Natural killer cell treated with Interleukin-12 subunit alpha and Interleukin-12 subunit beta and Interleukin-15 and Interleukin-18, amount 100 ng/mL, for 72 hours (primary cell): ENCODE measurements at regions not wholly inside any gene's neighbourhood (a gene's known extent, or its start where the extent isn't known, plus 50 kb on each side); places are given as distances from the start of the nearest gene placed in this dataset.
"Not testable (repeated sequence)": the region's sequence is repeated elsewhere in the genome, so short reads cannot be mapped to it uniquely, and the experiment has no call there.

Experiments used
- ATAC-seq, 2 donors: fragments of 150-1000 bp; cut with Tn5 transposase in 1 of 2; sonication (Bioruptor Pico), chemical (Tn5 transposase) in 1 of 2; 2 replicates each; pipeline ENCODE4 v1.10.0; 2021
- DNase-seq: peaks from one replicate; pipeline ENCODE4 v3.0.0; 2022; ENCODE audit warnings: low spot score
- H3K27ac Mint-ChIP-seq, 2 donors: 1 replicate in 1 of 2; 2 replicates in 1 of 2; pipeline ENCODE4 v1.8.0; 2022; ENCODE audit warnings: mixed read lengths in 2 of 2, mild to moderate bottlenecking in 1 of 2, moderate library complexity in 1 of 2
- H3K27me3 Mint-ChIP-seq, 2 donors: 1 replicate in 1 of 2; 2 replicates in 1 of 2; pipeline ENCODE4 v1.8.0; 2022; ENCODE audit warnings: mixed read lengths in 2 of 2
- H3K36me3 Mint-ChIP-seq: one replicate; pipeline ENCODE4 v1.8.0; 2022; ENCODE audit warnings: mixed read lengths
- H3K4me1 Mint-ChIP-seq, 2 donors: 1 replicate in 1 of 2; 2 replicates in 1 of 2; pipeline ENCODE4 v1.8.0; 2022; ENCODE audit warnings: low read depth in 2 of 2, mixed read lengths in 2 of 2, mild to moderate bottlenecking in 1 of 2
- H3K4me3 Mint-ChIP-seq: one replicate; pipeline ENCODE4 v1.8.0; 2022; ENCODE audit warnings: mixed read lengths
- H3K9me3 Mint-ChIP-seq: 2 replicates; pipeline ENCODE4 v1.8.0; 2022; ENCODE audit warnings: mixed read lengths

DNA sequence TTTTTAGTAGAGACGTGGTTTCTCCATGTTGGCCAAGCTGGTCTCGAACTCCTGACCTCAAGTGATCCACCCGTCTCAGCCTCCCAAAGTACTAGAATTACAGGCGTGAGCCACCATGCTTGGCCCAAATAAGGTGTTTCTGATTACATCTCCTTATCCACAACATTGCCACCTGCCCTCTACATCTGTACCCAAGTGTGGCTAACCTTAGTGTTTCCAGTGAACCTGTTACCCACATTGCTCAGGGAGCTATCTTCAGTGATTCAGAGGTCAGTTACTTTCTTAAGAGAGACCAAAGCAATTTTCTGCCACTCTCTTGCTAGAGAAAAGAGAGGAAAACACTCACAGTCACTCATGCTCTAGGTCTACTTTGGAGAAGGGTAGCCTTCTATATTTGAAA is 115.0 kb upstream of the SLC39A10 start:
- DNase-seq (no peak), ATAC-seq (peak; percentile 42 to 50)
- Mint-ChIP-seq H3K27me3 (peaks cover 0 to 7% of the 10 kb centered on the region in 2 donors), H3K36me3 (peaks cover 41% of the 10 kb centered on the region), H3K4me1 (peaks cover 43 to 65% of the 10 kb centered on the region in 2 donors), H3K4me3 (peak overlapping the region; percentile 57), H3K9me3 (peaks cover 2% of the 10 kb centered on the region), H3K27ac (peak overlapping the region; percentile 81 to 86)

DNA sequence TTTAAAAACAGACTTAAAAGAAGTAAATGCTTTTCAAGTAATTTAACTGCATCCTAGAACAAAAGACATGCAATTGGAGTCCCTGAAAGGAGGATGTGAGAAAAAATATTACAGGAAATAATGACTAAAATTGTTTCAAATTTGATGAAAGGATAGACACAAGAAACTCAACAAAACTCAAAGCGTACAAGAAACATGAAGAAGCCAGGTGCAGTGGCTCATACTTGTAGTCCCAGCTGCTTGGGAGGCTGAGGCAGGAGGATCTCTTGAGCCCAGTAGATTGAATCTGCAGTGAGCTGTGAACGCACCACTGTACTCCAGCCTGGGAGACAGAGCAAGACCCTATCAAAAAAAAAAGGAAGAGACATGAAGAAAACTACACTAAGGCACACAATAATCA is 118.1 kb upstream of the SLC39A10 start:
- Mint-ChIP-seq H3K9me3 (peaks cover 2% of the 10 kb centered on the region), H3K36me3 (peaks cover 33% of the 10 kb centered on the region), H3K27ac (peak overlapping the region; percentile 83 to 98), H3K4me3 (peak overlapping the region; percentile 49), H3K4me1 (peaks cover 67 to 88% of the 10 kb centered on the region in 2 donors), H3K27me3 (peaks cover 0 to 10% of the 10 kb centered on the region in 2 donors)
- DNase-seq, result no peak
- ATAC-seq, result no peak

DNA sequence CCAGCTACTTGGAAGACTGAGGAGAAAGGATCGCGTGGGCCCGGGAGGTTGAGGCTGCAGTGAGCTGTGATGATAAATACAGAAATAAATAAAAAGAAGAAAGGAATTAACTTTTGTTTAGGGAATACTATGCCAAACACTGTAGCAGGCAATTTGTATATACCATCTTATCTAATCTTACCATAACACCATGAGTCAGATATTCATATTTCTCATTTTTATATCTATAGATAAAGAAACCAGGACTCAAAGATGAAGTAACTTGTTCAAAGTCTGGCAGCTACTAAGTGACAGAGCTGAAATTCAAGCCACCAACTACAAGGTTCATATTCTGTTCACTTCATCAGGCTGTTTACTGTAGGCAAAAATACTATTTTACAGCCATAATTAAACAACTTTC is 119.2 kb upstream of the SLC39A10 start:
- H3K4me3 Mint-ChIP-seq, result peak overlapping the region; percentile 85
- ATAC-seq (no peak), DNase-seq (no peak)
- H3K4me1 Mint-ChIP-seq, result peaks cover 71 to 86% of the 10 kb centered on the region in 2 donors
- H3K27ac Mint-ChIP-seq, result peak overlapping the region; percentile 98
- peaks cover 2% of the 10 kb centered on the region for H3K9me3 Mint-ChIP-seq
- H3K27me3 Mint-ChIP-seq, result peaks cover 0 to 10% of the 10 kb centered on the region in 2 donors
- peaks cover 29% of the 10 kb centered on the region for H3K36me3 Mint-ChIP-seq

DNA sequence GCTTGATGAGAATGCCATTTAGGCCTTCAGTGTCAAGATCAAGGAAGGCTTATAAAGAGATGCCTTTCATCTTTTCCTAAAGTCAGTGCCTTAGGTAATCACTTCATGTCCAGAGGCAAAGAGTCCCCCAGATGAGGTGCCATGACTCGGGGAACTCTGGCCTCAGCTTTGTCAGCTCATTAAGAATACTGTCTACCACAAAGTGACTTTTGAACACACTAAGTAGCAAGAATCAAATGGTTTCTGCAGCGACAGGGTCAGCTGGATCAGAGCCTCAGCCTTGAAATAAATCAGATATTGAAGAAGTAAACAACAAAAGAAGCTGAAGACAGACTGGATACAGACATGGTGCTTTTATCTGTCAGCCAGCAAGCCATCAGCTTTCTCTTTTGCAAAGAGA is 120.1 kb upstream of the SLC39A10 start:
- no peak for DNase-seq
- no peaks in the 10 kb centered on the region for H3K9me3 Mint-ChIP-seq
- H3K4me1 Mint-ChIP-seq, result peaks cover 73 to 89% of the 10 kb centered on the region in 2 donors
- no peak for ATAC-seq
- H3K36me3 Mint-ChIP-seq, result peaks cover 25% of the 10 kb centered on the region
- H3K27me3 Mint-ChIP-seq, result peaks cover 0 to 10% of the 10 kb centered on the region in 2 donors
- peak overlapping the region; percentile 98 for H3K27ac Mint-ChIP-seq
- H3K4me3 Mint-ChIP-seq, result peak overlapping the region; percentile 85

DNA sequence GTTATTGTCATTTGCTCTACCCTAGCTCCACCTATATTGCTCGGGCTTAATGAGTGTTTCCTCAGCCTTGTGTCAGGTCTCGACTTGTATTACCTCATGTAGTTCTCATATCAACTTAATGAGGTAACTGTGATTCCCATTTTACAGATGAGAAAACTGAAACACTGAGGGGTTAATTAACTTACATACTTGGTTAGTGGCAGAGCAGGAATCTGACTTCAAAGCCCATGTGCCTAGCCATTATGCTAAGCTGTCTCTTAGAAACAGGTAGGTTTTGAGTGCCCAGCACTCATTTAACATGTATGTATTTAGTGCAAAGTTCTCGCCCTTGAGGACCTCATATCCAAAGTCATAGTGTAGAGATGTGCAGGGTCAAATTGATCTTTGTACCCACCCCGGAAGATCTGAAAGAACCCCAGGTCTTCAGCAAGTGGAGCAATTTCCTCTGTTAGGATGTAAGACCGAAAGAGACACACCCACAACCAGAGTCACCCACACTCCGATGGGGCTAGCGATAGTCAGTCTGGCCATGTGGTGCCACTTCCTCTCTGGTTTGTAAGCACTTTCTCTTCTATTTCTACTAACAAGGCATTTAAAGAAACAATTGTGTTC is 121.0 kb upstream of the SLC39A10 start:
- ATAC-seq (peak; percentile 88 to 94), DNase-seq (peak; percentile 91)
- Mint-ChIP-seq H3K4me3 (peak overlapping the region; percentile 85), H3K27me3 (peaks cover 0 to 10% of the 10 kb centered on the region in 2 donors), H3K36me3 (peaks cover 19% of the 10 kb centered on the region), H3K4me1 (peaks cover 76 to 91% of the 10 kb centered on the region in 2 donors), H3K9me3 (peaks cover 3% of the 10 kb centered on the region), H3K27ac (peak overlapping the region; percentile 98)

DNA sequence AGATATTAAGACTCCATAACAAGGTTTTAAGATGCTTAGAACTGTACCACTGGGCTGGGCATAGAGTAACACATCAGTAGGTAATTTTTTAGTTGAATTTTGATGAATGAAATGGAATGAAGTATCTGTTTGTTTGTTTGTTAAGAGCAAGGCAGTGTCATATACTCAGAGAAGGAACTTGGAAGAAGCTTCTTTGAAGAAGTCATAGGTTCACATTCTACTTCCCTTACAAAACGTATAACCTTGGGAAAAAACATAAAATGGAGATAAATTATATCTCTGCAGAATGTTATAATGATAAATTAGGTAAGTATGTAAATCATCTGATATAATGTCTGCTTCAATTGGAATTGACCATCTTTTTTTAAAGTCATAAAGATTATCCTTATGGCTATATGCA is 122.1 kb upstream of the SLC39A10 start:
- Mint-ChIP-seq H3K9me3 (peaks cover 3% of the 10 kb centered on the region), H3K27me3 (peaks cover 0 to 10% of the 10 kb centered on the region in 2 donors), H3K36me3 (peaks cover 20% of the 10 kb centered on the region), H3K4me1 (peaks cover 71 to 87% of the 10 kb centered on the region in 2 donors), H3K4me3 (peak overlapping the region; percentile 85), H3K27ac (peak overlapping the region; percentile 98)
- ATAC-seq (no peak), DNase-seq (no peak)

DNA sequence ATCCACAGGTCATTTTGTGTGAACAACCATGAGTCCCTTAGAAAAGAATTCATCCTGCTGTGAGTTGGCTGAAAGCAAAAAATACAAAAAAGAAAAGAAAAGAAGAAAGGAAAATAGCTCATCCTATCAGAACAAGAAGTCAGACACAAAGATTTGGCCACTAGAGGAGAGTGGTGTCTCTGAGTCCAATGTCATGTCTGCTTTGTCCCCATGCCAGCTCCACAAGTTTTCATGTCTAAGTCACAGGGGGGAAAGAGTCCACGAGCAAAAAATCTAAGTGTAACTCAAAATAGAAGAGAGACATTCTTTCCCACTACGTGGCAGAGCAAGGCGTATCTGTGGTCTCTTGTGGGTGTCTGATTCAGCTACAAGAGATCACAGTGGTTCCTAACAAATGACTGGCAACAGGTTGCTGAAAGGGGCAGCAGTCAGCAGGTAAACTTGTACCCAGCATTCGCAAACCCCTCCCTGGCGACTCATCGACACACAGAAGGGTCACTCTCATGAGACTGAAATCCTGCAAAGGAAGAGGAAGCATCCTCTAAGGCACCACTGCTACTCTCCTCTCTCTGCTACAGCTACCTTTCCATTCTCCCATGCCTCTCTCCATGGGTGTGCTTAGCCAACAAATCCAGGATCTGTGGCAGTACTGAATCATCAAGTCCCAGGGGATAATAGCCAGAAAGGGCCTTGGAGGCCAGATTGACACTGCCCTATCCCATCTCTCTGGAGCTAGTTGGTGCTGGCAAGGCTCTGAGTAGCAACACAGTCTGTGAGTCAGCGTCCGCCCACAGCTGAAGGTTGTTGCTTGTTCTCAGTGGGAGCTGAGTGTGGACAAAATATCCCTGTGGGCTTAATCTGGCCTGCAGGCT is 123.0 kb upstream of the SLC39A10 start:
- H3K4me3 Mint-ChIP-seq, result peak overlapping the region; percentile 85
- peak; percentile 75 for DNase-seq
- peak overlapping the region; percentile 98 for H3K27ac Mint-ChIP-seq
- H3K9me3 Mint-ChIP-seq, result peaks cover 3% of the 10 kb centered on the region
- H3K4me1 Mint-ChIP-seq, result peaks cover 71 to 84% of the 10 kb centered on the region in 2 donors
- peaks cover 0 to 8% of the 10 kb centered on the region in 2 donors for H3K27me3 Mint-ChIP-seq
- peaks cover 20% of the 10 kb centered on the region for H3K36me3 Mint-ChIP-seq
- ATAC-seq, result peak; percentile 72

DNA sequence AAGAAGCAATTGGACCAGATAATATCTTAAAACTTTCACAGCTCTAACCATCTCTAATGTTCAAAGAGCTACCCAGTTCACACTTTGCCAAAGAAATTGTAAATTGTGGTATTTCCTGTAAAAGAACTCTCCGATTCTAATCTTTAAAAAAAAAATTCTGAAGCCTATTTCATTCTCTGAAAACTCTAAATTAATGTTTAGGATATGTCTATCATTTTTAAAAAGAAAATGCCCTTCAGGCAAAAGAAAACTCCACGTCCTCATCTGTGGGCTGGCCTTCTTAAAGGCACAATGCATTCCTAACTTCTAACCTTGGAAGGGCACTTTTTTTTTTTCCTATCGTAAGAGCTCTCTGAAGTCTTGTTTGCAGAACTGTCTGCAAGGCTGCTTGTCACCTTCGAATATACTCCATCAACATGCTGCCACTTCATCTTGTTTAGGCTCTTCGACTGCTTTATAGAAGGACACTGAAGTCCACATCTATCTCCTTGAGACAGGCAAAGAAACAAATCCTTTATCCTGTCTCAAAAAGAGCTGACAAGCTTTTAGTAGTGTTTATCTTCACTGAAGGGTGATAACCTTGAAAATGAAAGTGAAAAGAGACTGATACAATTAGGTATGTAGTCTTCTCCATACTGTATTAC is 124.3 kb upstream of the SLC39A10 start:
- Mint-ChIP-seq H3K9me3 (peaks cover 3% of the 10 kb centered on the region), H3K4me3 (peak overlapping the region; percentile 85), H3K27me3 (peaks cover 0 to 3% of the 10 kb centered on the region in 2 donors), H3K4me1 (peaks cover 63 to 72% of the 10 kb centered on the region in 2 donors), H3K36me3 (peaks cover 10% of the 10 kb centered on the region), H3K27ac (peak overlapping the region; percentile 98)
- ATAC-seq (peak in 1 of 2 donors; percentile 18), DNase-seq (no peak)

DNA sequence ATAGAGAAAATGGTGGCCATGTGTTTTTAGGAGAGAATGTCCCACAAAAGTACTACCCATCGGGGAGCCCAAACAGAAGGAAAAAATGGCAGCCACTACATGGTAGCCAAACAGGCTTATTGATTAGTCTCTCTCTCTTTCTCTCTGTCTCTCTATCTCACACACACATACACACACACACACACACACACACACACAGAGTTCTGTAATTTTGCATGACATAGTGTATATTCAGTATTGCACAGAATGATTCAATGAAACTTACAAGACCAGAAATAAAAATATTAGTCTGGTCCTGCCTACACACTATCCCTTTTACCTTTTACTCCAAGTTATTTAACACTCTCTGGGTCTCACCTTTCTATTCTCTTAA is 124.8 kb upstream of the SLC39A10 start:
- peak overlapping the region; percentile 98 for H3K27ac Mint-ChIP-seq
- peaks cover 0 to 3% of the 10 kb centered on the region in 2 donors for H3K27me3 Mint-ChIP-seq
- H3K9me3 Mint-ChIP-seq, result peaks cover 3% of the 10 kb centered on the region
- H3K4me1 Mint-ChIP-seq, result peaks cover 60 to 67% of the 10 kb centered on the region in 2 donors
- H3K36me3 Mint-ChIP-seq, result peaks cover 10% of the 10 kb centered on the region
- no peak for DNase-seq
- peak overlapping the region; percentile 85 for H3K4me3 Mint-ChIP-seq
- no peak for ATAC-seq

DNA sequence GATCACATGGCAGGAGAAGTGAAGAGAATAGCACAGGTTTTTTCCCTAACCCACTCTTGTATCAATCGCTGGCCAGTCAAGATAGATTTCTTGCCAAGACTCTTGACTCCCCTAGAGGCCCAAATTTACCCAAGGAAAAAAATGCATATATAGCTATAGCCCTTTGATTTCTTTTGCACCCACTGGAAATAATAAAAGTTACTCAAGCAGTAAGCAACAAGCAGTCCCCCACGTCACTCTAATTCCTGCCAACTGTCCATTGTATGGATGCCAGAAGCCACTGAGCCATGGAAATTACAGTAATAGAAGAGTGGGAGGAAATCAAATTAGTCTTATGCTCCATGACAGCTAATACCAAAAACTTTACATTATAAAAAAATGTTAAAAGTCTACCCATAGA is 125.3 kb upstream of the SLC39A10 start:
- H3K27ac Mint-ChIP-seq, result peak overlapping the region; percentile 98
- ATAC-seq, result no peak
- H3K4me3 Mint-ChIP-seq, result peak overlapping the region; percentile 85
- peaks cover 55 to 62% of the 10 kb centered on the region in 2 donors for H3K4me1 Mint-ChIP-seq
- peaks cover 10% of the 10 kb centered on the region for H3K36me3 Mint-ChIP-seq
- H3K27me3 Mint-ChIP-seq, result peaks cover 0 to under 1% of the 10 kb centered on the region in 2 donors
- peaks cover 3% of the 10 kb centered on the region for H3K9me3 Mint-ChIP-seq
- no peak for DNase-seq

DNA sequence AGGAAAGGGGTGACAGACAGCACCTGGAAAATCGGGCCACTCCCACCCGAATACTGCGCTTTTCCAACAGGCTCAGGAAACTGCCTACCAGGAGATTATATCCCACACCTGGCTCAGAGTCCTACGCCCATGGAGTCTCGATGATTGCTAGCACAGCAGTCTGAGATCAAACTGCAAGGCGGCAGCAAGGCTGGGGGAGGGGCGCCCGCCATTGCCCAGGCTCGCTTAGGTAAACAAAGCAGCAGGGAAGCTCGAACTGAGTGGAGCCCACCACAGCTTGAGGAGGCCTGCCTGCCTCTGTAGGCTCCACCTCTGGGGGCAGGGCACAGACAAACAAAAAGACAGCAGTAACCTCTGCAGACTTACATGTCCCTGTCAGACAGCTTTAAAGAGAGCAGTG is 133.8 kb upstream of the SLC39A10 start:
- not testable (repeated sequence) for H3K27ac Mint-ChIP-seq, H3K36me3 Mint-ChIP-seq, H3K4me3 Mint-ChIP-seq, ATAC-seq, DNase-seq, H3K27me3 Mint-ChIP-seq, H3K9me3 Mint-ChIP-seq
- peaks cover 4 to 15% of the 10 kb centered on the region in 2 donors for H3K4me1 Mint-ChIP-seq

DNA sequence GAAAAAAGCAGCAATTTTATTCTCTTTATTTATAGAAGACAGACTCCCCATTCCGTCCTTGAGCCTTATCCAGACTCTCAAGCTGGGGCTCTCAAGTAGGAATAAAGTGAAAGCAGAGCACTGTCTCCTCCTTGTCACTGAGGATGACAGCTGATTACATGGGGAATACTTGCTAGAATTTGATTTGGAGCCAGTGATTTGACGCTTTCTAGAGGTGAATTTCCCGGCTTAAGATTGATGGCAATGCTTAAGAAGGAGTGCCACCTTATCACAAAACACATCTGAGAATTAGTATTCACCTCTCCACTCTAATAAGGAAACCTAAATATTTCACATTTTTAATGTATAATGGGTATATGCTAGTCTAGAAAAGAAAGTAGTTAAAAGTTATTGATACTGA is 135.4 kb upstream of the SLC39A10 start:
- Mint-ChIP-seq H3K4me1 (peaks cover 4 to 15% of the 10 kb centered on the region in 2 donors), H3K36me3 (peaks cover 10% of the 10 kb centered on the region), H3K4me3 (no peak overlapping the region), H3K27ac (no peak overlapping the region), H3K27me3 (no peaks in the 10 kb centered on the region), H3K9me3 (peaks cover 4% of the 10 kb centered on the region)
- DNase-seq (no peak), ATAC-seq (no peak)

DNA sequence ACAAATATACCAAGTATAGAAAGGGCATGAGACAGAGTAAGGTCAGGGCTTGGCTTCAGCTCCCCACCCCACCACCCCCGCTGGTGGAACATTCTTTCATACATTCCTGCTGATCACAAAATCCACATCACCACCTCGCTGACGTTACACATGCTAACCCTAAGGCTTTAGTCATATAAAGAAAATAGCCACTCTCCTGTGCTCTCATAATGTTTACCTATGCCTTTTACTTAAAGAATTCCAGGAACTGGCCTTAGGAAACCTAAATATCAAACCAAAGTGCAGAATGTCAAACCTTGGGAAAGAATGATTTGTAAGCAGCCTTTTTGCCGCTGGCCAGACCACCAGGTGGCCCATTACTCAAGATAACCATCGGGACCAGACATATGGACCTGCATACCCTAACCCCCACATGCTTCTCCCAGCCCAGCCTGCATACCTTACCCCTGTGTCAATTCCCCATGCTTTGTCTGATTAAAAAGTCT is 136.3 kb upstream of the SLC39A10 start:
- peak overlapping the region in 1 of 2 donors; percentile 58 for H3K27ac Mint-ChIP-seq
- peaks cover 6% of the 10 kb centered on the region for H3K36me3 Mint-ChIP-seq

More for the DNA sequence above, 136.3 kb upstream of the SLC39A10 start:
- Mint-ChIP-seq H3K9me3 (peaks cover under 1% of the 10 kb centered on the region), H3K4me3 (no peak overlapping the region), H3K4me1 (peaks cover 2 to 12% of the 10 kb centered on the region in 2 donors), H3K27me3 (no peaks in the 10 kb centered on the region)
- ATAC-seq (no peak), DNase-seq (no peak)
